ENCODE measurements at regions not wholly inside any gene's neighbourhood (a gene's known extent, or its start where the extent isn't known, plus 50 kb on each side); places are given as distances from the start of the nearest gene placed in this dataset.

DNA sequence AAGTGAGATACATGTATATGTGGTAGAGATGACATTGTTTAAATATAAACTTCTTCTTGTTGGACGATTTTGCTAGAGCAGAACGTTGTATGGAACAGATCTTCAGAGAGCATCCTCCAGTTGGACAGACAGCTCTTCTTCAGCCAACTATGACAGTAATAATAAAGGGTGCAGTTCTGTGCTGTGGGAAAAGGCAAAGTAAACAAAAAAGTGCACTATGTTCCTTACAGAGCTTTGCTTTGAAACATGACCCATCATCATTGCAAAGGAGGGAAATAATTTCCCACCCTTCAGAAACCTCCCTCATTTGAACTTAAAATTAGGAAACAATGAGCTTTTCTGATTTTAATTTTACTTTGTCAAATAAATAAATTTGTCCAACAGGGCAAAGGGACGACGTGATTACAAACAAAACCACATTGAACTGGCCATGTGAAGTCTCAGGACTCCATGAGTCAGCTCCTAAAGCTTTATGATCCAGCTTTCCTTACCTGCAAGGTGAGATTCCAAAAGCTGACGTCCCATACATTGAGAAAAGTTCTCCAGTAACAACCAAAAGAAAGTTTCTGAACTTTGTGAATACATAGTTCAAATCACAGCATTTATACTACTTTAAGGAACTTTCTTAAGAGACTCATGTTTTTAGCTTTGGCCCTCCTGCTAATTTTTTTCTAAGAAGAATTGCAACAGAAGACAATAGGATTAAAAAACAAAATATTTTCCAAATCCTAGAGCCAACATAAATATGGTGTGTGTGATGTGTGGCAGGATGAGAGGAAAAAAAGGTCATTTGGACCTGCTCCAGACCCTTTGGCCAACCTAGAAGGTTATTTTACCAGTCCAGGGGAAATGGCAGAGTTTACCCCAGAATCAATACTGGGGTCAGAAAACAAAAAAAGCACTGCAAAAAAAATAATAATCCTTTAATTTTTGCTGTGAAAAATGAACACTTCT is 565.4 kb upstream of the NRP1 start:
- TF ChIP-seq, protein P1, sequence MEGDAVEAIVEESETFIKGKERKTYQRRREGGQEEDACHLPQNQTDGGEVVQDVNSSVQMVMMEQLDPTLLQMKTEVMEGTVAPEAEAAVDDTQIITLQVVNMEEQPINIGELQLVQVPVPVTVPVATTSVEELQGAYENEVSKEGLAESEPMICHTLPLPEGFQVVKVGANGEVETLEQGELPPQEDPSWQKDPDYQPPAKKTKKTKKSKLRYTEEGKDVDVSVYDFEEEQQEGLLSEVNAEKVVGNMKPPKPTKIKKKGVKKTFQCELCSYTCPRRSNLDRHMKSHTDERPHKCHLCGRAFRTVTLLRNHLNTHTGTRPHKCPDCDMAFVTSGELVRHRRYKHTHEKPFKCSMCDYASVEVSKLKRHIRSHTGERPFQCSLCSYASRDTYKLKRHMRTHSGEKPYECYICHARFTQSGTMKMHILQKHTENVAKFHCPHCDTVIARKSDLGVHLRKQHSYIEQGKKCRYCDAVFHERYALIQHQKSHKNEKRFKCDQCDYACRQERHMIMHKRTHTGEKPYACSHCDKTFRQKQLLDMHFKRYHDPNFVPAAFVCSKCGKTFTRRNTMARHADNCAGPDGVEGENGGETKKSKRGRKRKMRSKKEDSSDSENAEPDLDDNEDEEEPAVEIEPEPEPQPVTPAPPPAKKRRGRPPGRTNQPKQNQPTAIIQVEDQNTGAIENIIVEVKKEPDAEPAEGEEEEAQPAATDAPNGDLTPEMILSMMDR (IDR thresholded peaks at IDR 0.05; ENCODE audit: low read length), result no peak
- TF ChIP-seq EZH2 (IDR thresholded peaks at IDR 0.05; ENCODE audit: borderline replicate concordance, low read length), result no peak

Measured in OCI-LY1 (cell line).